ENCODE measurements at regions not wholly inside any gene's neighbourhood (a gene's known extent, or its start where the extent isn't known, plus 50 kb on each side); places are given as distances from the start of the nearest gene placed in this dataset.

- no peak for FAIRE-seq
Measured at GRCh38 chr15:61621865-61622264, 392.8 kb upstream of the RORA start.

GRCh38 chr15:61621146-61621545 is 392.0 kb upstream of the RORA start:
- peak; percentile 24 for FAIRE-seq

GRCh38 chr15:61620151-61620550 is 391.0 kb upstream of the RORA start:
- FAIRE-seq, result no peak

GRCh38 chr15:61613729-61614128 is 384.6 kb upstream of the RORA start:
- FAIRE-seq, result no peak

- FAIRE-seq, result no peak
Measured at GRCh38 chr15:61613138-61613537, 384.0 kb upstream of the RORA start.

GRCh38 chr15:61612111-61612510 is 383.0 kb upstream of the RORA start:
- no peak for FAIRE-seq

- no peak for FAIRE-seq
Measured at GRCh38 chr15:61605343-61605742, 376.2 kb upstream of the RORA start.

- no peak for FAIRE-seq
Measured at GRCh38 chr15:61598655-61599054, 369.6 kb upstream of the RORA start.

GRCh38 chr15:61584410-61584809 is 355.3 kb upstream of the RORA start:
- FAIRE-seq, result no peak

GRCh38 chr15:61582092-61582491 is 353.0 kb upstream of the RORA start:
- no peak for FAIRE-seq

- FAIRE-seq, result no peak
Measured at GRCh38 chr15:61575597-61575996, 346.5 kb upstream of the RORA start.

- FAIRE-seq, result no peak
Measured at GRCh38 chr15:61571026-61571425, 341.9 kb upstream of the RORA start.

GRCh38 chr15:61564785-61565184 is 335.7 kb upstream of the RORA start:
- FAIRE-seq, result no peak

GRCh38 chr15:61558172-61559136 is 329.4 kb upstream of the RORA start:
- FAIRE-seq, result no peak

- no peak for FAIRE-seq
Measured at GRCh38 chr15:61556037-61556648, 327.0 kb upstream of the RORA start.

- no peak for FAIRE-seq
Measured at GRCh38 chr15:61549727-61550126, 320.6 kb upstream of the RORA start.

- no peak for FAIRE-seq
Measured at GRCh38 chr15:61545763-61546162, 316.7 kb upstream of the RORA start.

- no peak for FAIRE-seq
Measured at GRCh38 chr15:61541516-61541915, 312.4 kb upstream of the RORA start.

GRCh38 chr15:61537337-61537736 is 308.2 kb upstream of the RORA start:
- no peak for FAIRE-seq

- no peak for FAIRE-seq
Measured at GRCh38 chr15:61534986-61535385, 305.9 kb upstream of the RORA start.

GRCh38 chr15:61530769-61531168 is 301.7 kb upstream of the RORA start:
- no peak for FAIRE-seq

- FAIRE-seq, result no peak
Measured at GRCh38 chr15:61528581-61528910, 299.4 kb upstream of the RORA start.

GRCh38 chr15:61527836-61528580 is 298.9 kb upstream of the RORA start:
- FAIRE-seq, result no peak

- FAIRE-seq, result no peak
Measured at GRCh38 chr15:61524545-61524944, 295.4 kb upstream of the RORA start.

Data from islet of Langerhans (tissue), 1 donor.